Fibroblast of mammary gland (primary cell): ENCODE measurements at regions not wholly inside any gene's neighbourhood (a gene's known extent, or its start where the extent isn't known, plus 50 kb on each side); places are given as distances from the start of the nearest gene placed in this dataset.

Experiments
- DNase-seq: peaks from one replicate; pipeline ENCODE4 v3.0.0-alpha.2; 2010; ENCODE audit warnings: low read depth
- H3K4me3 ChIP-seq: 2 replicates; pipeline ENCODE4 v1.5.1; 2011; ENCODE audit warnings: low read depth, mild to moderate bottlenecking, low read length, moderate library complexity; ENCODE audit not compliant: control insufficient read depth
- CTCF ChIP-seq: conservative IDR thresholded peaks from 2 replicates; pipeline ENCODE4 v1.5.1; 2011; ENCODE audit warnings: low read depth, low read length, inconsistent platforms; ENCODE audit not compliant: control insufficient read depth, insufficient read depth

DNA sequence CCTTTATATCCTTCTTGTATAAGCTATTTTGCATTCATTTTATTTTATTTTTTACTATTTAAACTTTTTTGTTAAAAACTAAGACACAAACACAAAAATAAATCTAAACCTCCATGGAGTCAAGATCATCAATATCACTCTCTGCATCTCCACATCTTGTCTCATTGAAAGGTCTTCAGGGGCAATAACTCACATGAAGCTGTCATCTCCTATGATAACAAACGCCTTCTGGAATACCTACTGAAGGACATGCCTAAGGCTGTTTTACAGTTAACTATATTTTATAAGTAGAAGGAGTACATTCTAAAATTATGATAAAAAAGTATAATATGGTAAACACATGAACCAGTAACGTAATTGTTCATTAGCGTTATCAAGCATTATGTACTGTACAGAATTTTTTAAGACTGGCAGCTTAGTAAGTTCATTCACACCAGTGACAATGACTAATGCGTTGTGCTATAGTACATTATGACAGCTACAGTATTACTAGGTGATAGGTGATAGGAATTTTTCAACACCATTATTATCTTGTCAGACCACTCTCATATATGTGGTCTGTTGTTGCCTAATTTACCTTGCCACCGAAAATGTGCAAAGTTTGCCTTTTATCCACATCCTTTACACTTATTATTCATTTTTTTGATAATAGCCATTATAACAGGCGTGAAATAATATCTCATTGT is 390.7 kb upstream of the SLITRK1 start:
- no peak overlapping the region for H3K4me3 ChIP-seq
- TF ChIP-seq CTCF = no peak
- no peak for DNase-seq

DNA sequence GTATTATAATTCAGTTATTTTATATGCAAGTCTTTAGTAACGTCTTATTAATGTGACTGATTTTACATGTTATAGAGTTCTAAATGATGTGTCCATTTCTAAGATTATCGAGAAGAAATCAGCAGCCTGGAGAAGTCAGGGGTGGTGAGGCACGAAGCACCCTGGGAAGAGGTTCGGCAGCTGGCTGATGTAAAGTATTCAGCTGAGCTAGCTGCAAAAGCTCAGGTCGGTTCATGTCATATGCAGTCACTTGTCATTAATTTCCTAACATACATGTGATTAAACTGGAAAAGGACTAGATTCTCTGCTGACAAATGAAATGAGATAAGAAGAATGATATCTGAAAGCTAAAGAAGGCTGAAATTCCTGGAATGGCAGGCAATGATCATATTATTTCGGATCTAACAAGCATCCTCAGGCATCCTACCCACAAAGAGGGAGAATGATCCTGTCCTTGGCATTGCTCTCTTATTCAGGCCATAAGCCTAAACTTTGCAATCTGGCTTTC is 383.0 kb upstream of the SLITRK1 start:
- no peak for TF ChIP-seq CTCF
- H3K4me3 ChIP-seq = no peak overlapping the region
- no peak for DNase-seq

GRCh38 chr13:84263354-84264069 is 381.2 kb upstream of the SLITRK1 start:
- TF ChIP-seq CTCF = no peak
- no peak overlapping the region for H3K4me3 ChIP-seq
- DNase-seq = no peak

DNA sequence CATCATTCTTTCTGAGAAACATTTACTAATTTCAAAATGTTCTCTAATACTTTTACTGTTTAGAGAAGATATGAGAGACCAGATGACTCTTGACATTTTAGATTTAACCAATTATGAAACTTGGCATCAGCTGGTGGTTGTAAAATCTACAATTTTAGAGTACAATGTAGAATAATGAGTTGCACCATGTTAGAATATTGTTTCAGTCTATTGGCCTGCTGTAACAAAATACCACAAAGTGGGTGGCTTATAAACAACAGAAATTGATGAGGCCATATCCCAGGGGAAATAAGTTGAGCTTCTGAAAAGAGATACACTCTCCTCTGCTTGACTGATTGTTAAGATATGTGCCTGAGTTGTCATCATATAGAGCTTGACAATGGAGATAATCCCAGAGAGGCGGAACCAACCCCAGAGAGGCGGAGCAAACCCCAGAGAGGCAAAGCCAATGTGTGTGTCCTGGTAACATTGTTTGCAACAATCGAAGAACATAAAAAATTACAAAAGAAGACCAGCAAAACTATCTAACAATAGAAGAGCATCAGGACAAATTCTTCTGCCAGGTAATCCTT is 373.0 kb upstream of the SLITRK1 start:
- no peak for TF ChIP-seq CTCF
- no peak for DNase-seq
- H3K4me3 ChIP-seq = no peak overlapping the region

DNA sequence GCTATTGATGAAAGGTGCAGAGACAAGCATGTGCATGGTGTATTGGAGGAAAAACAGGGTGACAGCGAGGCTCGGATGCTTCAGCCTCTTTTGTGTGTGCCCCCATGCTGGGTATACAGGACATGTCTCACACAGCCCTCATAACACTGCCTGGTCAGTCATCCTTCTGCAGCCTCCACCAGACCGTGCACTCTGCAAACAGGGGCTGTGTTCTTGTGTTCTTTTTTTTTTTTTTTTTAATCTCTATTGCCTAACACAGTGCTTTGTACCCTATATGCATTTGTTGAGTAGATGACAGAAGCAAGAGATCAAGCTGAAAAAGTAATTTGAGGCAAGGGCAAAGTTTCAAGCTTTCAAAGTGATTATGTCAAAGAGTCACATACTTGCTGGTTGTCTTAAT is 367.2 kb upstream of the SLITRK1 start:
- no peak overlapping the region for H3K4me3 ChIP-seq
- TF ChIP-seq CTCF = no peak
- DNase-seq = no peak

DNA sequence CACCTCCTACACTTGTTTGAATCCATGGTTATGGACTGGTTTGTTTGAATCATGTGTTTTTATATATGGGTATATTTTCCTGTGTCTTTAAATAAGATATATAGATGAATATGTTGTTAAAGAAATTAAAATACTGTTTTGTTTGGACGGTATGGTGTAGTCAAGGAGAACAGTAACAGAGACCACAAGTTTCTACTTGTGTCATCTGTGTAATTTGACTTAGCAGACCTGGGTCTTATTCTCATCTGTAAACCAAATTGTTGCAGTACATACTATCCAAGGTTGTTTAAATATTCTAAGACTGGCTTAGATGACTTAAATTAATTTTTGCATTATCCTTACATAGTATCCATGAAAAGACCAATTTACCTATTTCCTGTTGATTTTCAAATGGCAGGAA is 361.1 kb upstream of the SLITRK1 start:
- H3K4me3 ChIP-seq = no peak overlapping the region
- TF ChIP-seq CTCF = no peak
- no peak for DNase-seq
